Breast epithelium (tissue), 4 donors: ENCODE measurements at regions not wholly inside any gene's neighbourhood (a gene's known extent, or its start where the extent isn't known, plus 50 kb on each side); places are given as distances from the start of the nearest gene placed in this dataset.

Source experiments
- DNase-seq, 2 donors: peaks; one replicate each; pipeline ENCODE4 v3.0.0-alpha.2; 2019; ENCODE audit warnings: low spot score in 2 of 2
- H3K27ac ChIP-seq, 2 donors: fragments of 200-600 bp; sonication (generic) in 1 of 2; one replicate each; pipeline ENCODE4 v1.5.1; 2016 to 2019; ENCODE audit warnings: mild to moderate bottlenecking in 1 of 2
- H3K27me3 ChIP-seq, 2 donors: fragments of 200-600 bp; sonication (generic) in 1 of 2; one replicate each; pipeline versions ENCODE4 v1.5.1 to v1.6.0; 2017 to 2019; ENCODE audit warnings: control low read depth in 1 of 2, mild to moderate bottlenecking in 1 of 2
- H3K36me3 ChIP-seq: fragments of 200-600 bp; one replicate; pipeline ENCODE4 v1.5.1; 2019
- H3K4me1 ChIP-seq, 2 donors: fragments of 200-600 bp; sonication (generic); one replicate each; pipeline ENCODE4 v1.5.1; 2016 to 2019; ENCODE audit warnings: control low read depth in 1 of 2
- H3K4me3 ChIP-seq, 3 donors: fragments of 200-600 bp; sonication (generic); 1 replicate in 2 of 3; 2 replicates in 1 of 3; pipeline ENCODE4 v1.5.1; 2016 to 2019; ENCODE audit warnings: mild to moderate bottlenecking in 3 of 3, moderate library complexity in 2 of 3
- H3K9me3 ChIP-seq, 2 donors: fragments of 200-600 bp; sonication (generic) in 1 of 2; one replicate each; pipeline ENCODE4 v1.5.1; 2016 to 2019; ENCODE audit warnings: control low read depth in 1 of 2
- POLR2A ChIP-seq: fragments of 450-650 bp; IDR thresholded peaks from one replicate; pipeline ENCODE4 v1.6.1; 2016; ENCODE audit warnings: antibody characterized with exemption, mild to moderate bottlenecking, moderate library complexity
- POLR2AphosphoS5 ChIP-seq, 3 donors: sonication (generic); formaldehyde crosslinking; IDR thresholded peaks; one replicate each; pipeline ENCODE4 v1.6.1; 2017; ENCODE audit warnings: antibody characterized with exemption in 3 of 3
- intact Hi-C: fragments of 100-400 bp; cut with DNase I; formaldehyde crosslinking; loops from one replicate; pipeline ENCODE4 v1.15.1; 2023; ENCODE audit warnings: low total_unique reads
- TF ChIP-seq, protein P1 (sequence below), 3 donors: fragments of 450-650 bp; IDR thresholded peaks; one replicate each; pipeline ENCODE4 v1.5.1; 2016 to 2017; ENCODE audit warnings: antibody characterized with exemption in 3 of 3, mild to moderate bottlenecking in 3 of 3, moderate library complexity in 3 of 3

DNA sequence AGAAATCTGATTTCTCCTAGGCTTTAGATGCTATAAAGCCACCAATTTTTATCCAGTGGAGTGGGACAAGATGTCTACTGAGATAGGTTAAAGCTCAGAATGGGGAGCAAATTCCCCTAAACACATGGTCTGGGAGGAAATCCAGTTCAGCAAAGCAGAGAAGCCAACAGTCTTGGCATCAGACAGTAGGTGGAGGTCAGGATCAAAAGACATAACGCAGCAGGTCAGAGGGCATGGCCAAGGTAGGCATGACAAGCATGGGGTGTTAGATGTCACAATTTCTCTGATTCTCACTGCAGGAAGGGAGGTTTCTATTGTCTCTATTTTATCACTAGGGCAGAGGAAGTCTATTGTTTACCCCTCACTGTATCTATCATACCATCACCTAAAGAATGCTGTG, 288.2 kb downstream of the ACTL7B start:
- Histone ChIP-seq H3K27me3 (no peaks in the 10 kb centered on the region), H3K27ac (no peak overlapping the region), H3K36me3 (no peaks in the 10 kb centered on the region), H3K9me3 (no peaks in the 10 kb centered on the region), H3K4me1 (no peaks in the 10 kb centered on the region), H3K4me3 (no peak overlapping the region)
- DNase-seq, result no peak
- intact Hi-C loops, result loop anchor here (10.0 kb wide), 1 partner anchor 863 kb away; no protein-coding TSS in a partner anchor
- TF ChIP-seq, protein P1, sequence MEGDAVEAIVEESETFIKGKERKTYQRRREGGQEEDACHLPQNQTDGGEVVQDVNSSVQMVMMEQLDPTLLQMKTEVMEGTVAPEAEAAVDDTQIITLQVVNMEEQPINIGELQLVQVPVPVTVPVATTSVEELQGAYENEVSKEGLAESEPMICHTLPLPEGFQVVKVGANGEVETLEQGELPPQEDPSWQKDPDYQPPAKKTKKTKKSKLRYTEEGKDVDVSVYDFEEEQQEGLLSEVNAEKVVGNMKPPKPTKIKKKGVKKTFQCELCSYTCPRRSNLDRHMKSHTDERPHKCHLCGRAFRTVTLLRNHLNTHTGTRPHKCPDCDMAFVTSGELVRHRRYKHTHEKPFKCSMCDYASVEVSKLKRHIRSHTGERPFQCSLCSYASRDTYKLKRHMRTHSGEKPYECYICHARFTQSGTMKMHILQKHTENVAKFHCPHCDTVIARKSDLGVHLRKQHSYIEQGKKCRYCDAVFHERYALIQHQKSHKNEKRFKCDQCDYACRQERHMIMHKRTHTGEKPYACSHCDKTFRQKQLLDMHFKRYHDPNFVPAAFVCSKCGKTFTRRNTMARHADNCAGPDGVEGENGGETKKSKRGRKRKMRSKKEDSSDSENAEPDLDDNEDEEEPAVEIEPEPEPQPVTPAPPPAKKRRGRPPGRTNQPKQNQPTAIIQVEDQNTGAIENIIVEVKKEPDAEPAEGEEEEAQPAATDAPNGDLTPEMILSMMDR (IDR thresholded peaks at IDR 0.05), result no peak
- no peak for TF ChIP-seq POLR2A
- no peak for TF ChIP-seq POLR2AphosphoS5 (IDR thresholded peaks at IDR 0.05)

DNA sequence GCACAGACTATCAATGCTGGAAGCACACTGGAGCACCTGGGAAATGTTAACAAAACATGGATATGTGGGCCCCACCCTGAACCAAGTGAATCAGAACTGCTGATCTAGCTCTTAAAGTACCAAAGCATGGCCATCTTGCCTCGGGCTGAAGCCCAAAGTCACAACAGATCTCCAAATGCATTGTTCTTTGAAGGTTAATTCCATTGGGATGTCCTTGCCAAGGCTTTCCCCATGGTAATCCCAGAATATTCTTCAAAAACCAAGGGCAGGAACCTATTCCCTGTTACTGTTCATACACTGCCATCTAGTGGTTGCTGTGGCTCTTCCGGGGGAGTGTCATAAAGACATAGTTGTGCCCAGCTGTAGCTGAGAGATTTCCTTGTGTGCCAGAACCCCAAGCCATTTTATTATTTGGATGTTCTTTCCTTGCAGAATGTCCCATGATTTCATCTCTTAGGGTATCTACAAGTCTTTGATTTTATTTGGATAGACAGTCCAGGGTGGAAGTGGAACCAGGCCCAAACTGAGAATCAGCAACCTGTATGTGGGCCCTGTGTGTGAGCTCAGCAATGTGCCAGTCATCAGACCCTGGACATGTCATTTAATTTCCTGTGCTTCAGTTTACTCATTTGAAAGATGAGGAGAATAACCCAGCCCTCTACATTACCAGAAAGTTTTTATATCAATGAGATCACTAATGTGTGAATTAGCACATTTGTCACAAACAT, 290.0 kb downstream of the ACTL7B start:
- Histone ChIP-seq H3K4me1 (no peaks in the 10 kb centered on the region), H3K9me3 (no peaks in the 10 kb centered on the region), H3K36me3 (no peaks in the 10 kb centered on the region), H3K4me3 (no peak overlapping the region), H3K27ac (no peak overlapping the region), H3K27me3 (no peaks in the 10 kb centered on the region)
- intact Hi-C loops, result loop anchor here (10.0 kb wide), 1 partner anchor 861 kb away; no protein-coding TSS in a partner anchor
- peak in 1 of 2 donors; percentile 57 for DNase-seq
- TF ChIP-seq, protein P1 (IDR thresholded peaks at IDR 0.05), result peak; percentile 79 to 84 (median 82)
- TF ChIP-seq POLR2AphosphoS5 (IDR thresholded peaks at IDR 0.05) (peak in 2 of 3 donors; percentile 34 to 65), POLR2A (no peak)

DNA sequence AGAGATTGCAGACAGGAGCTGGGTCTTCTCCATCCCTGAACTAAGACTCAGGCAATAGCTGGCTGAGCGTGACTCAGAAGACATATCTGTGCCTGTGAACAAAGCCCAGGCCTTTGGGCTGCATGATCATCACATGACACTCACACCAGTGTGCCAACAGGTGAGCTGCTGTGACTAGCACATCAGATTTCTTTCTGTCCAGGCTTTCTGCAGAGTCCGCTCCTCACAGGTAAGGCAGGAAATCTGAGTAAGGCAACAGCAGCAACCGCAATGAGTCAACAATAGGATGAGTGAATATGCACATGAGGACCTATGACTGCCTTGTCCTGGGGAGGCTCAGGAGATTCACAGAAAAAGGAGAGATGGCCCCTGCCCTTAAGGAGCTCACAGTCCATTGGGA, 293.6 kb downstream of the ACTL7B start:
- intact Hi-C loops, result loop anchor here (10.0 kb wide), 1 partner anchor 857 kb away; no protein-coding TSS in a partner anchor
- H3K4me3 ChIP-seq, result no peak overlapping the region
- TF ChIP-seq POLR2A, result no peak
- DNase-seq, result no peak
- H3K27me3 ChIP-seq, result no peaks in the 10 kb centered on the region
- H3K9me3 ChIP-seq, result no peaks in the 10 kb centered on the region
- no peaks in the 10 kb centered on the region for H3K36me3 ChIP-seq
- H3K4me1 ChIP-seq, result no peaks in the 10 kb centered on the region
- no peak overlapping the region for H3K27ac ChIP-seq

DNA sequence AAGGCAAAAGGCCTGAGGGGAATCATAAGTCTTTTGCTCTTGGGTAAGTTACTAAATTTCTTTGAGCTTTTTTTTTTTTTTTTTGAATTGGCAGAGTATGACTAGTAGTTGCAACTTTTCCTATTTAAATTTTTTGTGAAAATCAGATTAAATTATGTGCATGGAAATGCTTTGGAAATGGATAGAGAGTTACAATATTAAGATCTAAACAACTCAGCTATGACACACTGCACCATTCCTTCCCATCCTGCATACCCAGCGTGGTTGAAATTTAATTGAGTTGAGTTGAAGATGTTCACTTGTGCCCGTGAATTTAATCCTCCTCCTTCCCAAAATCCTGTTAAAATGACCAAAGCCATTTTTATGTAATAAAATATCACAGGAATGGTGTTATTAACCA, 296.4 kb downstream of the ACTL7B start:
- no peaks in the 10 kb centered on the region for H3K4me1 ChIP-seq
- no peaks in the 10 kb centered on the region for H3K36me3 ChIP-seq
- H3K27ac ChIP-seq, result no peak overlapping the region
- H3K9me3 ChIP-seq, result no peaks in the 10 kb centered on the region
- intact Hi-C loops, result no loop called here
- TF ChIP-seq POLR2A, result no peak
- no peak overlapping the region for H3K4me3 ChIP-seq
- no peak for DNase-seq
- no peaks in the 10 kb centered on the region for H3K27me3 ChIP-seq

DNA sequence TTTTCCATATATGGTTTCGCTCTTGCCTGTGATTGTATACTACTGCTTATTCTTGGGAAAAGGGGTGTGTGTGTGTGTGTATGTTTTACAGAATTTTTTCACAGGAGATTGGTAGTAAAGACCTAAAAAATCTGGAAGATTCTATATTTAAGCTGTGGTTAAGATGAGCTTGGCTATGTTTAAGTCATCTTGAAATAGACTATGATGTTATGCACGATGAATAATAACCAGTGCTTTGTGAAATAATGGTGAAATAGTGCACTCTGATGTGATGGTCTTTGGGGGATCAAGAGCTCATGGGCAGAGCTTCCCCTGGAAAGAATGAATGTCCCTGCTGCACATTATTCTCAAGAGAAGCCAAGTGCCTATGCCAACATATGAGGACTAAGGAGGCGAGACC, 301.0 kb downstream of the ACTL7B start:
- no peak for DNase-seq
- H3K36me3 ChIP-seq, result no peaks in the 10 kb centered on the region
- TF ChIP-seq, protein P1 (IDR thresholded peaks at IDR 0.05), result no peak
- TF ChIP-seq POLR2AphosphoS5 (IDR thresholded peaks at IDR 0.05) (no peak), POLR2A (no peak)
- no peak overlapping the region for H3K27ac ChIP-seq
- H3K4me1 ChIP-seq, result peaks cover 0 to 8% of the 10 kb centered on the region in 2 donors
- no peak overlapping the region for H3K4me3 ChIP-seq
- no peaks in the 10 kb centered on the region for H3K27me3 ChIP-seq
- no peaks in the 10 kb centered on the region for H3K9me3 ChIP-seq
- intact Hi-C loops, result loop anchor here (5.0 kb wide), 1 partner anchor 377 kb away; the partner anchor contains the start of genes ABITRAM and ELP1

DNA sequence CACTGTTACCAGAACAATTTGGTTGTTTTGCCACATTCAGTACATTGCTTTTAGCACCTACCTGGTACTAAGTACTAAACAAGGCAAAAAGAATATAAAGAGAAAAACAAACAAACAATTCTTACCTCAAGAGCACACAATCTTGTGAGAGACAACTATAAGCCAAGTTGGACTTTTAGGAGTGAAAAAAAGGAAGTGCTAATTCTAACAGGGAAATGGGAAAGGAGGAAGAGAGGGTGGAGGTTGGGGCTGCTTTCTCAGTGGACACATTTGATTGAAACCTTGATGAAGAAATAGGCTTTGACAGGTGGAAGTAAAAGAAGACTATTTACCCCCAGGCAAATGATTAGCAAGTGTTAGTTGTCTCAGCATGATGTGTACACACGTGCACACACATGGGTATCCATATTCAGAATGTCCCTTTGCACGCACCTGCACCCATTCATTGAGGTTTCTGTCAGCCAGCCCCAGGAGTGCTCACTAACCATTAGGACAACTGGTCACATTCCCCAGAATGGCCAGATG, 302.6 kb downstream of the ACTL7B start:
- Histone ChIP-seq H3K27me3 (no peaks in the 10 kb centered on the region), H3K36me3 (no peaks in the 10 kb centered on the region), H3K9me3 (no peaks in the 10 kb centered on the region), H3K27ac (peak overlapping the region; percentile 62 to 74), H3K4me3 (no peak overlapping the region), H3K4me1 (peaks cover 0 to 8% of the 10 kb centered on the region in 2 donors)
- intact Hi-C loops, result loop anchor here (5.0 kb wide), 1 partner anchor 379 kb away; the partner anchor contains the start of genes ABITRAM and ELP1
- TF ChIP-seq POLR2AphosphoS5 (IDR thresholded peaks at IDR 0.05), result no peak
- DNase-seq, result no peak
